ENCODE measurements at regions not wholly inside any gene's neighbourhood (a gene's known extent, or its start where the extent isn't known, plus 50 kb on each side); places are given as distances from the start of the nearest gene placed in this dataset.
"Not testable (repeated sequence)": the region's sequence is repeated elsewhere in the genome, so short reads cannot be mapped to it uniquely, and the experiment has no call there.

DNA sequence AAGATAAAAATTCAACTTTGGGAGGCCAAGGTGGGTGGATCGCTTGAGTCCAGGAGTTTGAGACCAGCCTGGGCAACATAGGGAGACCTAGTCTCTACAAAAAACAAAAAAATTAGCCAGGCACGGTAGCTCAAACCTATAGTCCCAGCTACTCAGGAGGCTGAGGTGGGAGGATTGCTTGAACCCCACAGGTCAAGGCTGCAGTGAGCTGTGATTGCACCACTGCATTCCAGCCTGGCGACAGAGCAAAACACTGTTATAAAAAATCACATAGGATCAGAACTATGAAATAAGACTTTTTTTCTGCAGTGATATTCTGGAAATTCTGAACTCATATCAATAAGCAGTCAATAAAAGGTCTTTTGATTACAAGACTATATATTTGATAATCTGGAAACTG lies 186.1 kb downstream of the SAMD5 start:
- H3K36me3 ChIP-seq (ENCODE audit: control insufficient read depth in 2 of 2, insufficient read depth in 2 of 2, low read length in 2 of 2); H3K27ac ChIP-seq (ENCODE audit: low read depth in 2 of 2, low read length in 2 of 2); H3K27me3 ChIP-seq (ENCODE audit: control insufficient read depth in 2 of 2, insufficient read depth in 2 of 2, low read length in 2 of 2); H3K4me1 ChIP-seq (ENCODE audit: control insufficient read depth in 2 of 2, insufficient read depth in 2 of 2, low read length in 2 of 2); H3K4me3 ChIP-seq (ENCODE audit: low read length in 2 of 2); H3K9ac ChIP-seq (ENCODE audit: low read depth in 1 of 2, low read length in 2 of 2); H3K9me3 ChIP-seq (ENCODE audit: control insufficient read depth in 2 of 2, low read length in 2 of 2): not testable (repeated sequence)

DNA sequence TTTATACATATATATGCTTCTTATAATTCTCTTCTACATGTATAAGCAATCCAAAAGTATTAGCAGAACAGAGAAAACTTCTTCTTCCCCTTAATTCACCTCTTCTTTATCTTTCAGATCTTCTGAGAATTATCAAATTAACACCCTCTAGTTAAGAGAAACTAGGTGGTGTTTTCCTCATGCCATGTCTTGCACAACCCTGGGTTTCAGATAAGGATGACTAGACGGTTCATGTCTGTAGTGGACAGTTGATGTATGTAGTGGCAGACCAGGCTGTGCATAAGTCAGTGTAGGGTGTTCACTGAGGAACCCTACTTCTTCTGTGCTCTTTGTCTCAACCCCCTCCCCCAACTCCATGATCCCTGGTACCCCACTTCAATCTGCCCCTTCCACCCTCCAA lies 187.3 kb downstream of the SAMD5 start:
- no peaks in the 10 kb centered on the region for H3K4me1 ChIP-seq (ENCODE audit: control insufficient read depth in 2 of 2, insufficient read depth in 2 of 2, low read length in 2 of 2)
- H3K36me3 ChIP-seq (ENCODE audit: control insufficient read depth in 2 of 2, insufficient read depth in 2 of 2, low read length in 2 of 2), result no peaks in the 10 kb centered on the region
- no peak overlapping the region for H3K27ac ChIP-seq (ENCODE audit: low read depth in 2 of 2, low read length in 2 of 2)
- H3K9me3 ChIP-seq (ENCODE audit: control insufficient read depth in 2 of 2, low read length in 2 of 2), result no peaks in the 10 kb centered on the region
- H3K4me3 ChIP-seq (ENCODE audit: low read length in 2 of 2), result no peak overlapping the region
- H3K9ac ChIP-seq (ENCODE audit: low read depth in 1 of 2, low read length in 2 of 2), result no peak overlapping the region
- H3K27me3 ChIP-seq (ENCODE audit: control insufficient read depth in 2 of 2, insufficient read depth in 2 of 2, low read length in 2 of 2), result no peaks in the 10 kb centered on the region

DNA sequence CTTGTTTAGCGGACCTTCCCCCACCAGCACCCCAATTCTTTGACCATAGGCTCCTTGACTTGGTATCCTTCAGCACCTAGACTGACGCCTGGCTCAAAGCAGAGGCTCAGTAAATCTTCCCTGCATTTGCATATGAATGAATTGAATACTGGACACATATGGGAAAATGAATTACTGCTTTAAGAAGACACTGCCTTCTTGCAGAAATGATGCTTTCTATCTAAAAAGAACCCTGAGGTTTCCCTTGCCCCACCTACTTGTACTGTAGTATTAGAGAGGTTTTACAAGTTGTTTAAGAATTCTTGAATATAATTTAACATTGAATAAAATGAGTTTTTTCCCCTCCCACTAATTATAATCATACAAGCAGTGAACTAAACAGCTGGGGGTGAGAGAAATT lies 190.7 kb downstream of the SAMD5 start:
- no peak overlapping the region for H3K9ac ChIP-seq (ENCODE audit: low read depth in 1 of 2, low read length in 2 of 2)
- H3K27ac ChIP-seq (ENCODE audit: low read depth in 2 of 2, low read length in 2 of 2), result no peak overlapping the region
- H3K4me1 ChIP-seq (ENCODE audit: control insufficient read depth in 2 of 2, insufficient read depth in 2 of 2, low read length in 2 of 2), result no peaks in the 10 kb centered on the region
- no peaks in the 10 kb centered on the region for H3K9me3 ChIP-seq (ENCODE audit: control insufficient read depth in 2 of 2, low read length in 2 of 2)
- no peaks in the 10 kb centered on the region for H3K36me3 ChIP-seq (ENCODE audit: control insufficient read depth in 2 of 2, insufficient read depth in 2 of 2, low read length in 2 of 2)
- no peak overlapping the region for H3K4me3 ChIP-seq (ENCODE audit: low read length in 2 of 2)
- no peaks in the 10 kb centered on the region for H3K27me3 ChIP-seq (ENCODE audit: control insufficient read depth in 2 of 2, insufficient read depth in 2 of 2, low read length in 2 of 2)

DNA sequence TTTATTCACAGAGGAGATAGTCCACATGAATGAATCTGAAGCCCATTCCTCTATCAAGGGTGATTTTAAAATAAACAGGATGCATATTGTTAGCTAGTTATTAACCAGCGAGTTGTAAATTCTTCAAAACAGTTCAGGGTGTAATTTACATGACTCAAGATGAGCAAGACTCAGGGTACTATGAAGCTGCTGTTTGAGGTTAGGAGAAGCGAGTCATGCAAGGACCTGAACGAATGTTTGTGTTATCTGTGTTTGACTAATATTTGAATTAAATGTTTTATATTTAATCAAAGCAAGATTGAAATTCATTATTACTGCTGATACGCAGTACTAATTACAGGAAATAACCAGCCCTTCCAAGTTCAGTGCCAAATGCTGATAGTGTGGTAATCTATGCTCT lies 191.1 kb downstream of the SAMD5 start:
- Histone ChIP-seq H3K27me3 (ENCODE audit: control insufficient read depth in 2 of 2, insufficient read depth in 2 of 2, low read length in 2 of 2) (no peaks in the 10 kb centered on the region), H3K4me1 (ENCODE audit: control insufficient read depth in 2 of 2, insufficient read depth in 2 of 2, low read length in 2 of 2) (no peaks in the 10 kb centered on the region), H3K9ac (ENCODE audit: low read depth in 1 of 2, low read length in 2 of 2) (no peak overlapping the region), H3K36me3 (ENCODE audit: control insufficient read depth in 2 of 2, insufficient read depth in 2 of 2, low read length in 2 of 2) (no peaks in the 10 kb centered on the region), H3K27ac (ENCODE audit: low read depth in 2 of 2, low read length in 2 of 2) (no peak overlapping the region), H3K4me3 (ENCODE audit: low read length in 2 of 2) (no peak overlapping the region), H3K9me3 (ENCODE audit: control insufficient read depth in 2 of 2, low read length in 2 of 2) (no peaks in the 10 kb centered on the region)

DNA sequence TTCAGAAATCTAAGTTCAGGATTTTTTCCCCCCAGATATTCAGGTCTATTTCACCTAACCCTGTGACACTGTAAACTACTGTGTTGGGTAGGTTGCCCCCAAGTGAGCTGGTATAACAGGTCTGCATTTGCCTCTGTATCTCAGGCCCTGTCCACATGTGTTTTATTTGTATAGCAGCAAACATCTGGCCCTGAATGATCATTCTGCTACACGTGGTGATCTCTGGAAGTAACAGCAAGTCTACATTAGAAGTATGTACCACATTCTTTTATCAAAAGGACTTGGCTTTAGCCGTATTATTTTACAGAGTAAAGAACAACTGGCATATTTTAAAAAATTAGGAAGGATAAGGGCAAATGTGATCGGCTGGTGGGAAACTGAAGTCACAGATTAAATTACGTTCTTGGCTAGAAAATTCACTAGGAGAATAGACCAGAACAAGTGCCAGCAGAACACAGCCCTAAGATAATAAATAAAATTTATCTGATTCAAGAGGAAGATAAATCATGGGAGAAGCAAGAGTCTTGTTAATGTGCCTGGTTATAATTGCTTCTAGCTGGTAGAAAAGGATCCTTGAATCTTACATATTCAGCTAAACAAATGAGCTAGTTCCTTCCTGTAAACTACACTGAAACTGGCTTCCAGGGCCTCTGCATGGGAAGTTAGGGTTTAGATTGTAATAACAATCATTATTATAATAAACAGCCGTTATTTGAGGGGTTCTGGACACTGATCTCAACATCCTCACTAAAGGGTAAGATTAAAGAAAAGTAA lies 192.1 kb downstream of the SAMD5 start:
- Histone ChIP-seq H3K4me3 (ENCODE audit: low read length in 2 of 2) (no peak overlapping the region), H3K36me3 (ENCODE audit: control insufficient read depth in 2 of 2, insufficient read depth in 2 of 2, low read length in 2 of 2) (no peaks in the 10 kb centered on the region), H3K9me3 (ENCODE audit: control insufficient read depth in 2 of 2, low read length in 2 of 2) (no peaks in the 10 kb centered on the region), H3K27me3 (ENCODE audit: control insufficient read depth in 2 of 2, insufficient read depth in 2 of 2, low read length in 2 of 2) (no peaks in the 10 kb centered on the region), H3K27ac (ENCODE audit: low read depth in 2 of 2, low read length in 2 of 2) (no peak overlapping the region), H3K9ac (ENCODE audit: low read depth in 1 of 2, low read length in 2 of 2) (no peak overlapping the region), H3K4me1 (ENCODE audit: control insufficient read depth in 2 of 2, insufficient read depth in 2 of 2, low read length in 2 of 2) (no peaks in the 10 kb centered on the region)

DNA sequence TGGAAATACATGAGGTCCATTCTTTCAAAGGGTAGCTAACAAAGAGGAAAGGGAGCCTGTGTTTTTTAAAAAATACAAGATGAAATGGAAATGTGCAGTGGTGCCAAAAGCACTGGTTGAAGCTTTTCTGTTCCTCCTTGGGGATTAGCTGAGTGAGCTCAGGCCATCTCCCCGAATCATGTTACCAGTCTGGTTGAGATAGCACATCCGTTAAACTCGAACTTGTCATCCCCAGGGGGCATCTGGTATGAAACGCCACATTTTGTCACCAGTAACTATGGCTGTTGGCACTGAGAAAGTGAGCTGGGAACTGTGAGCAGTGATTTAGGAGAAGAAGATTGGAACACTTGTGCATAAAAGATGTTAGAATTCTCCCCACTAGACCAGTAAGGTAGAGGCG lies 196.2 kb downstream of the SAMD5 start:
- Histone ChIP-seq H3K4me3 (ENCODE audit: low read length in 2 of 2) (no peak overlapping the region), H3K27ac (ENCODE audit: low read depth in 2 of 2, low read length in 2 of 2) (no peak overlapping the region), H3K9me3 (ENCODE audit: control insufficient read depth in 2 of 2, low read length in 2 of 2) (no peaks in the 10 kb centered on the region), H3K36me3 (ENCODE audit: control insufficient read depth in 2 of 2, insufficient read depth in 2 of 2, low read length in 2 of 2) (no peaks in the 10 kb centered on the region), H3K4me1 (ENCODE audit: control insufficient read depth in 2 of 2, insufficient read depth in 2 of 2, low read length in 2 of 2) (no peaks in the 10 kb centered on the region), H3K9ac (ENCODE audit: low read depth in 1 of 2, low read length in 2 of 2) (no peak overlapping the region), H3K27me3 (ENCODE audit: control insufficient read depth in 2 of 2, insufficient read depth in 2 of 2, low read length in 2 of 2) (no peaks in the 10 kb centered on the region)

DNA sequence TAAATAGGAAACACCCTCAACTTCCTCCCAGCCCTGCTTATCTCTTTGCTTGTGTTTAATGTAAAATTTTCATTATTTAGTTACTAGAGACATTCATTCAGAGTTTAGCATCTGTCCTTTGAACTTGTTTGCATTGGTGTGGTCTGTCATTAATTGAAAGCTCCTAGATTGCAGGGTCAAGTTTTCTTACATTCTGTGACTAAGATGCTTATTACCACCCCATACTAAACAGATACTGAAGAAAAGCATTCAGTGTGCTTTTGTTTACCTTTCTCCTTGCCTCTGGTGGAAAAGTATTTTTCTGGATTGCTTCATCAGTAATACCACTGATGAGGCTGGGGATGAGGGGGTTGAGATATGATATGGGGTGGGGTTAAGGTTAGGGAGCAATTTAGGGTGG lies 199.0 kb downstream of the SAMD5 start:
- H3K27me3 ChIP-seq (ENCODE audit: control insufficient read depth in 2 of 2, insufficient read depth in 2 of 2, low read length in 2 of 2), result no peaks in the 10 kb centered on the region
- no peaks in the 10 kb centered on the region for H3K4me1 ChIP-seq (ENCODE audit: control insufficient read depth in 2 of 2, insufficient read depth in 2 of 2, low read length in 2 of 2)
- no peaks in the 10 kb centered on the region for H3K9me3 ChIP-seq (ENCODE audit: control insufficient read depth in 2 of 2, low read length in 2 of 2)
- no peaks in the 10 kb centered on the region for H3K36me3 ChIP-seq (ENCODE audit: control insufficient read depth in 2 of 2, insufficient read depth in 2 of 2, low read length in 2 of 2)
- no peak overlapping the region for H3K9ac ChIP-seq (ENCODE audit: low read depth in 1 of 2, low read length in 2 of 2)
- no peak overlapping the region for H3K27ac ChIP-seq (ENCODE audit: low read depth in 2 of 2, low read length in 2 of 2)
- no peak overlapping the region for H3K4me3 ChIP-seq (ENCODE audit: low read length in 2 of 2)

DNA sequence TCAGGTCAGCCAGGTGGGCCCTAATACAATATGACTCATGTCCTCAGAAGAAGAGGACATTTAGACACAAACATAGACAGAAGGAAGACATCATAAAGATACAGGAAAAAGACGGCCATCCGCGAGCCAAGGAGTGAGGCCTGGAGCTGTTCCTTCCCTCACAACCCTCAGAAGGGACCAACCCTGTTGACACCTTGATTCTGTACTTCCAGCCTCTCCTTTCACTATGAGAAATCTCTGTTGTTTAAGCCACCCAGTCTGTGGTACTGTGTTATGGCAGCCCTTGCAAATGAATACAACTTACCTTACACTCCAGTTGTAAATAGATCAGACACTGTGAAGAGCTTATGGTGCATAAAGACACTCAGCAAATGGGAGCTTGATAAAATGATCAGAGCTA lies 199.7 kb downstream of the SAMD5 start:
- Histone ChIP-seq H3K9ac (ENCODE audit: low read depth in 1 of 2, low read length in 2 of 2) (no peak overlapping the region), H3K27me3 (ENCODE audit: control insufficient read depth in 2 of 2, insufficient read depth in 2 of 2, low read length in 2 of 2) (no peaks in the 10 kb centered on the region), H3K36me3 (ENCODE audit: control insufficient read depth in 2 of 2, insufficient read depth in 2 of 2, low read length in 2 of 2) (no peaks in the 10 kb centered on the region), H3K27ac (ENCODE audit: low read depth in 2 of 2, low read length in 2 of 2) (no peak overlapping the region), H3K4me3 (ENCODE audit: low read length in 2 of 2) (no peak overlapping the region), H3K9me3 (ENCODE audit: control insufficient read depth in 2 of 2, low read length in 2 of 2) (no peaks in the 10 kb centered on the region), H3K4me1 (ENCODE audit: control insufficient read depth in 2 of 2, insufficient read depth in 2 of 2, low read length in 2 of 2) (no peaks in the 10 kb centered on the region)

DNA sequence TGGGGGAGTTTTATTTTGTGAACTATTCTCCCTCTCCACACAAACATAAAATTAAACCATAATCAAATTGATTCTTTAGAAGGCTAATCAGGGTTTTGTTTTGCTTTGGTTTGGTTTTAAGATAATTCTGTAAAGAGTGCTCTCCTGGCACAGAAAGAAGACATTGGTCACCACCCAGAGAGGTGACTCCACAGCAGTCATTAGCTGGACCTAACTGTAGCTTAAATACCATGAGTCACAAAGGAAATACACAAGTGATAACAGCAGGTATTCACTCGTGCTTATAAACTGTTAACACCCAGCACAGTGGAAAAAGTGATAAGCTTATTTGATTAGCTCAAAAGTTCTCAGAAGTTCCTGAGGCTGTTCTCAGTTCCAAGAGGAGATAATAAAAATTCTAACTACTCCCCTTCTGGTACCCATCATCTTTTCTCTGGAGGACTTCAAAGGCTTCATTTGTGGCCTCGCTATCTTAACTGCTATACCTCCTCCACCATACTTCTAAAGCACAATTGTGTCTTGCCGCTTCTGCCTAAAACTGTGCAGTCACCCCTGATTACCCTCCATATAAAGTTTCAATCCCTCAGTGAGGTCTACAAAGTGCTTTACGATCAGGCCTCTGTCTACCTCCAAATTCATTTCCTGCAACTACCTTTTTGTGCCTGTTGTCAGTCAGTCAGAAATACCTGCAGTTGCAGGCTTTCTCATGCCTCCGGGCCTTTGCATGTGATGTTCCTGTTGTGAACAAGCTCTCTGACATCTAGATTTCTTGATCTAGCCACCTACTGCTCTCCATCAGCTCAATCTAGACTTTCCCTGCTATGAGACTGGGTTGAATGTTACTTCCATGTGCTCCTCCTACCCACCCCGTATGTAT lies 201.1 kb downstream of the SAMD5 start:
- H3K9me3 ChIP-seq (ENCODE audit: control insufficient read depth in 2 of 2, low read length in 2 of 2), result no peaks in the 10 kb centered on the region
- no peak overlapping the region for H3K4me3 ChIP-seq (ENCODE audit: low read length in 2 of 2)
- H3K27ac ChIP-seq (ENCODE audit: low read depth in 2 of 2, low read length in 2 of 2), result no peak overlapping the region
- no peaks in the 10 kb centered on the region for H3K36me3 ChIP-seq (ENCODE audit: control insufficient read depth in 2 of 2, insufficient read depth in 2 of 2, low read length in 2 of 2)
- H3K27me3 ChIP-seq (ENCODE audit: control insufficient read depth in 2 of 2, insufficient read depth in 2 of 2, low read length in 2 of 2), result no peaks in the 10 kb centered on the region
- H3K9ac ChIP-seq (ENCODE audit: low read depth in 1 of 2, low read length in 2 of 2), result no peak overlapping the region
- H3K4me1 ChIP-seq (ENCODE audit: control insufficient read depth in 2 of 2, insufficient read depth in 2 of 2, low read length in 2 of 2), result no peaks in the 10 kb centered on the region

DNA sequence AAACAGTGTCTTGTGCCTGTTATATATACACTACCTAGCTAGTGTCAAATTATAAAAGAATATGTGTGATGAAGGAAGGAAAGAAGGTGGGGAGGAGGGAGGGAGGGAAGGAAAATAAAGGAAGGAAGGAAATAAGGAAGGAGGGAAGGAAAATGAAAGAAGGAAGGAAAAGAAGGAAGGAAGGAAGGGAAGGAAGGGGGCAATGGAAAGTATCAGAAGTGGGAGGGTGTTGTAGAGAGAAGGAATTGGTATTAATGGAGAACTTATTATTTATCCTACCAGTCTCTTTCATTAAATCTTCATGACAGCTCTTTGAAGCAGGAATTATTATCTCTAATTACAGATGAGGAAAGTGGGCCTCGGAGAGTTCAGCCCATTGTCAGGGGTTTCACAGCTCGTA lies 202.4 kb downstream of the SAMD5 start:
- Histone ChIP-seq H3K27me3 (ENCODE audit: control insufficient read depth in 2 of 2, insufficient read depth in 2 of 2, low read length in 2 of 2) (no peaks in the 10 kb centered on the region), H3K9me3 (ENCODE audit: control insufficient read depth in 2 of 2, low read length in 2 of 2) (no peaks in the 10 kb centered on the region), H3K36me3 (ENCODE audit: control insufficient read depth in 2 of 2, insufficient read depth in 2 of 2, low read length in 2 of 2) (no peaks in the 10 kb centered on the region), H3K9ac (ENCODE audit: low read depth in 1 of 2, low read length in 2 of 2) (no peak overlapping the region), H3K27ac (ENCODE audit: low read depth in 2 of 2, low read length in 2 of 2) (no peak overlapping the region), H3K4me1 (ENCODE audit: control insufficient read depth in 2 of 2, insufficient read depth in 2 of 2, low read length in 2 of 2) (no peaks in the 10 kb centered on the region), H3K4me3 (ENCODE audit: low read length in 2 of 2) (no peak overlapping the region)
